ENCODE measurements at regions not wholly inside any gene's neighbourhood (a gene's known extent, or its start where the extent isn't known, plus 50 kb on each side); places are given as distances from the start of the nearest gene placed in this dataset.

DNA sequence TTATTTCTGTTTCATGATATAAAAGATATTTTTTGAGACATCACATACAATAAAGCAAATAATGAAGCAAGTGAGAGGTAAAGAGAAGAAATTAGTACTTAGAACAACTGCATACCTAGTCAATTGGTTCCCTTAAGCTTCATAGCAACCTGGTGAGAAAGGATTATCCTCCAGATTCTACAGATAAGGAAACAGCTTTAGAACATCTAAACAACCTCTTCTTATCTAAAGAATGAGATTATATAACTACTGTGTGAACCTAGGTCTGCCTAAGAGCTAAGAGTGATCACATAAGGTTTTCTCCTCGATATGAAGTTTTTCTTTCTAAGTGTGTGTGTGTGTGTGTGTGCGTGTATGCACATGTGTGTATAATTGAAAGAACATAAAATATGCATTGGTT lies 265.1 kb downstream of the NOL4 start:
- TF ChIP-seq, protein P1, sequence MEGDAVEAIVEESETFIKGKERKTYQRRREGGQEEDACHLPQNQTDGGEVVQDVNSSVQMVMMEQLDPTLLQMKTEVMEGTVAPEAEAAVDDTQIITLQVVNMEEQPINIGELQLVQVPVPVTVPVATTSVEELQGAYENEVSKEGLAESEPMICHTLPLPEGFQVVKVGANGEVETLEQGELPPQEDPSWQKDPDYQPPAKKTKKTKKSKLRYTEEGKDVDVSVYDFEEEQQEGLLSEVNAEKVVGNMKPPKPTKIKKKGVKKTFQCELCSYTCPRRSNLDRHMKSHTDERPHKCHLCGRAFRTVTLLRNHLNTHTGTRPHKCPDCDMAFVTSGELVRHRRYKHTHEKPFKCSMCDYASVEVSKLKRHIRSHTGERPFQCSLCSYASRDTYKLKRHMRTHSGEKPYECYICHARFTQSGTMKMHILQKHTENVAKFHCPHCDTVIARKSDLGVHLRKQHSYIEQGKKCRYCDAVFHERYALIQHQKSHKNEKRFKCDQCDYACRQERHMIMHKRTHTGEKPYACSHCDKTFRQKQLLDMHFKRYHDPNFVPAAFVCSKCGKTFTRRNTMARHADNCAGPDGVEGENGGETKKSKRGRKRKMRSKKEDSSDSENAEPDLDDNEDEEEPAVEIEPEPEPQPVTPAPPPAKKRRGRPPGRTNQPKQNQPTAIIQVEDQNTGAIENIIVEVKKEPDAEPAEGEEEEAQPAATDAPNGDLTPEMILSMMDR (IDR thresholded peaks at IDR 0.05) = no peak
- TF ChIP-seq POLR2A (IDR thresholded peaks at IDR 0.05) = no peak
